H1 (cell line): ENCODE measurements at regions not wholly inside any gene's neighbourhood (a gene's known extent, or its start where the extent isn't known, plus 50 kb on each side); places are given as distances from the start of the nearest gene placed in this dataset.

Source experiments
- CTCF ChIA-PET: fragments of 300-600 bp; sonication (Branson Sonifier 250); formaldehyde crosslinking; loops from one replicate; lab custom pipeline; 2021; ENCODE audit not compliant: partially characterized antibody; lab: Charles Lee
- POLR2A ChIA-PET: fragments of 300-600 bp; sonication (Branson Sonifier 250); formaldehyde crosslinking; loops from one replicate; lab custom pipeline; 2021; ENCODE audit warnings: inconsistent platforms; ENCODE audit not compliant: partially characterized antibody; lab: Charles Lee
- DNase-seq, 2 experiments: peaks; one replicate each; pipeline versions ENCODE4 v3.0.0 to v3.0.0-alpha.2; 2010 to 2022; ENCODE audit warnings: low spot score in 2 of 2, low read depth in 1 of 2, mixed read lengths in 1 of 2
- FAIRE-seq: peaks from 2 replicates; lab custom pipeline; 2011; peaks lifted over from hg19 to GRCh38; lab: Jason Lieb, UNC
- H2AFZ ChIP-seq: 2 replicates; pipeline ENCODE4 v1.8.1; 2012; ENCODE audit warnings: low read length, inconsistent platforms
- H2AK5ac ChIP-seq: 2 replicates; pipeline ENCODE4 v1.6.1; 2013; ENCODE audit warnings: low read depth, low read length
- H2BK120ac ChIP-seq: replicated peaks from 2 replicates; pipeline ENCODE3; 2013; ENCODE audit warnings: low read depth, low read length, inconsistent platforms
- H2BK12ac ChIP-seq: 2 replicates; pipeline ENCODE4 v1.6.1; 2013; ENCODE audit warnings: low read depth, low read length
- H2BK15ac ChIP-seq: 2 replicates; pipeline ENCODE4 v1.6.1; 2013; ENCODE audit warnings: low read length
- H2BK20ac ChIP-seq: 2 replicates; pipeline ENCODE4 v1.6.1; 2013; ENCODE audit warnings: low read length
- H2BK5ac ChIP-seq: 2 replicates; pipeline ENCODE4 v1.6.1; 2013; ENCODE audit warnings: low read depth, low read length
- H3K14ac ChIP-seq: 2 replicates; pipeline ENCODE4 v1.6.1; 2013; ENCODE audit warnings: inconsistent platforms; ENCODE audit not compliant: insufficient read length
- H3K18ac ChIP-seq: 2 replicates; pipeline ENCODE4 v1.6.1; 2013; ENCODE audit warnings: low read length; ENCODE audit errors: extremely low read depth
- H3K23ac ChIP-seq: 2 replicates; pipeline ENCODE4 v1.6.1; 2013; ENCODE audit warnings: inconsistent platforms; ENCODE audit not compliant: insufficient read length
- H3K23me2 ChIP-seq: 2 replicates; pipeline ENCODE4 v1.6.1; 2013; ENCODE audit warnings: low read depth, low read length
- H3K27ac ChIP-seq: 2 replicates; pipeline ENCODE4 v1.6.1; 2011; ENCODE audit warnings: low read depth, low read length, inconsistent platforms
- H3K27me3 ChIP-seq, 4 experiments: replicated peaks in 1 of 4; 1 replicate in 1 of 4; 2 replicates in 3 of 4; pipeline versions ENCODE4 v1.6.1 to v1.8.1; 2011 to 2013; ENCODE audit warnings: low read length in 3 of 4, mild to moderate bottlenecking in 3 of 4, inconsistent platforms in 2 of 4, mixed read lengths in 2 of 4, moderate library complexity in 1 of 4; ENCODE audit not compliant: control insufficient read depth in 3 of 4, insufficient read depth in 3 of 4; ENCODE audit errors: extremely low read depth in 1 of 4
- H3K36me3 ChIP-seq, 4 experiments: 2 replicates each; pipeline versions ENCODE4 v1.6.1 to v1.8.1; 2011 to 2013; ENCODE audit warnings: mild to moderate bottlenecking in 4 of 4, low read length in 3 of 4, moderate library complexity in 2 of 4, control low read depth in 1 of 4, inconsistent platforms in 1 of 4; ENCODE audit not compliant: insufficient read depth in 4 of 4, control insufficient read depth in 2 of 4
- H3K4ac ChIP-seq: replicated peaks from 2 replicates; pipeline ENCODE3; 2013; ENCODE audit warnings: low read length, low read depth, mixed read lengths, inconsistent platforms; ENCODE audit not compliant: insufficient read length
- H3K4me1 ChIP-seq, 4 experiments: replicated peaks in 1 of 4; 1 replicate in 1 of 4; 2 replicates in 3 of 4; pipeline versions ENCODE4 v1.6.1 to v1.8.1; 2011 to 2013; ENCODE audit warnings: low read length in 3 of 4, inconsistent platforms in 2 of 4, mixed read lengths in 1 of 4; ENCODE audit not compliant: insufficient read depth in 4 of 4, control insufficient read depth in 3 of 4
- H3K4me2 ChIP-seq, 2 experiments: 2 replicates each; pipeline versions ENCODE4 v1.6.1 to v1.8.1; 2011 to 2013; ENCODE audit warnings: low read depth in 2 of 2, low read length in 2 of 2, control low read depth in 1 of 2, inconsistent platforms in 1 of 2, mild to moderate bottlenecking in 1 of 2; ENCODE audit not compliant: insufficient read depth in 1 of 2
- H3K4me3 ChIP-seq, 4 experiments: fragments of 200-600, 300-600 bp in 1 of 4; sonication (generic), shearing (Covaris generic), sonication (Bioruptor Twin) in 1 of 4; 2 replicates each; pipeline versions ENCODE4 v1.5.1 to v1.8.1; 2011 to 2016; ENCODE audit warnings: low read length in 4 of 4, low read depth in 3 of 4, control low read depth in 2 of 4, inconsistent platforms in 2 of 4, mild to moderate bottlenecking in 2 of 4, mixed read lengths in 1 of 4, moderate library complexity in 1 of 4; ENCODE audit not compliant: insufficient read depth in 2 of 4; ENCODE audit errors: extremely low read depth in 1 of 4
- H3K56ac ChIP-seq: replicated peaks from 2 replicates; pipeline ENCODE3; 2013; ENCODE audit warnings: low read depth, mild to moderate bottlenecking, mixed read lengths, low read length, inconsistent platforms; ENCODE audit not compliant: insufficient read length
- H3K79me1 ChIP-seq: 2 replicates; pipeline ENCODE4 v1.6.1; 2013; ENCODE audit warnings: low read depth, low read length, control low read depth
- H3K79me2 ChIP-seq, 2 experiments: 2 replicates each; pipeline versions ENCODE4 v1.6.1 to v1.8.1; 2012 to 2013; ENCODE audit warnings: low read length in 2 of 2, mild to moderate bottlenecking in 2 of 2, inconsistent platforms in 1 of 2; ENCODE audit not compliant: insufficient read depth in 2 of 2, control insufficient read depth in 1 of 2
- H3K9ac ChIP-seq, 4 experiments: replicated peaks in 1 of 4; 1 replicate in 1 of 4; 2 replicates in 3 of 4; pipeline versions ENCODE4 v1.6.1 to v1.8.1; 2011 to 2013; ENCODE audit warnings: low read depth in 3 of 4, low read length in 3 of 4, control low read depth in 2 of 4, mild to moderate bottlenecking in 2 of 4, moderate library complexity in 2 of 4, inconsistent platforms in 1 of 4; ENCODE audit errors: extremely low read depth in 1 of 4
- H3K9me3 ChIP-seq, 2 experiments: 2 replicates each; pipeline versions ENCODE4 v1.6.1 to v1.8.1; 2012 to 2013; ENCODE audit warnings: mild to moderate bottlenecking in 2 of 2, moderate library complexity in 2 of 2, control low read depth in 1 of 2, inconsistent platforms in 1 of 2, low read depth in 1 of 2, low read length in 1 of 2, mixed read lengths in 1 of 2; ENCODE audit not compliant: insufficient read depth in 2 of 2
- H4K20me1 ChIP-seq, 2 experiments: replicated peaks in 1 of 2; 2 replicates each; pipeline versions ENCODE3 to v1.8.1; 2011 to 2013; ENCODE audit warnings: inconsistent platforms in 2 of 2, low read length in 2 of 2, mild to moderate bottlenecking in 1 of 2; ENCODE audit not compliant: insufficient read depth in 2 of 2, control insufficient read depth in 1 of 2
- H4K5ac ChIP-seq: 2 replicates; pipeline ENCODE4 v1.6.1; 2013; ENCODE audit warnings: low read length, low read depth, mixed read lengths, inconsistent platforms; ENCODE audit not compliant: insufficient read length
- H4K8ac ChIP-seq: 2 replicates; pipeline ENCODE4 v1.8.0; 2013; ENCODE audit warnings: mild to moderate bottlenecking, moderate library complexity, low read length, inconsistent platforms; ENCODE audit not compliant: insufficient read depth; ENCODE audit errors: extremely low read depth
- H4K91ac ChIP-seq: replicated peaks from 2 replicates; pipeline ENCODE3; 2013; ENCODE audit warnings: low read length, mixed read lengths, inconsistent platforms; ENCODE audit not compliant: insufficient read length
- SIX5 ChIP-seq: IDR thresholded peaks from 2 replicates; pipeline ENCODE4 v1.6.1; 2011; ENCODE audit warnings: mild to moderate bottlenecking, low read depth, low read length
- WGBS, 2 experiments: shearing (Covaris generic) in 1 of 2; methylation state at CpG; one replicate each; pipeline versions ENCODE4 v1.1.6 to v1.1.7; 2013 to 2015; ENCODE audit warnings: low lambda C conversion rate in 2 of 2, mixed read lengths in 2 of 2, inconsistent platforms in 1 of 2, low coverage in 1 of 2, missing lambda C conversion rate in 1 of 2; ENCODE audit not compliant: insufficient replicate concordance in 2 of 2, insufficient coverage in 1 of 2, insufficient read length in 1 of 2; ENCODE audit errors: extremely low coverage in 1 of 2, missing lambda C conversion rate in 1 of 2; 5-methylcytosine and 5-hydroxymethylcytosine counted together

- no peak overlapping the region for H2AK5ac ChIP-seq
- no peak overlapping the region for H2BK20ac ChIP-seq
- no peak overlapping the region for H3K23ac ChIP-seq
- no peaks in the 10 kb centered on the region for H3K4me1 ChIP-seq
- H2BK5ac ChIP-seq = no peak overlapping the region
- H4K5ac ChIP-seq = no peak overlapping the region
- H3K4me3 ChIP-seq = no peak overlapping the region
- no peaks in the 10 kb centered on the region for H3K36me3 ChIP-seq
- ChIA-PET CTCF (interaction anchor here (1.5 to 2.1 kb wide), 2 partner anchors 10 to 53 kb away, joined by 3 to 4 read pairs; no protein-coding TSS in a partner anchor), POLR2A (no interaction called here)
- H3K79me2 ChIP-seq = no peaks in the 10 kb centered on the region
- DNase-seq (no peak), FAIRE-seq (no peak)
- H3K18ac ChIP-seq = no peak overlapping the region
- 77% methylated on average over 1 of the region's 1 CpG; no CpG with 5 or more reads in 1 of the 2 experiments for WGBS, 2 experiments
- peak overlapping the region; percentile 91 for H4K91ac ChIP-seq
- no peak overlapping the region for H2BK120ac ChIP-seq
- H3K27ac ChIP-seq = no peak overlapping the region
- H2BK12ac ChIP-seq = no peak overlapping the region
- no peaks in the 10 kb centered on the region for H4K20me1 ChIP-seq
- H3K9ac ChIP-seq = no peak overlapping the region
- H3K9me3 ChIP-seq = no peaks in the 10 kb centered on the region
- no peak overlapping the region for H3K4me2 ChIP-seq
- H4K8ac ChIP-seq = no peak overlapping the region
- H2BK15ac ChIP-seq = no peak overlapping the region
- no peak overlapping the region for H3K4ac ChIP-seq
- no peak overlapping the region for H3K56ac ChIP-seq
- H3K14ac ChIP-seq = no peak overlapping the region
- H3K23me2 ChIP-seq = no peaks in the 10 kb centered on the region
- H3K79me1 ChIP-seq = no peaks in the 10 kb centered on the region
- TF ChIP-seq SIX5 = no peak
- TF ChIP-seq, all 59 proteins: peak for 0
- H3K27me3 ChIP-seq = no peaks in the 10 kb centered on the region
- no peak overlapping the region for H2AFZ ChIP-seq
Observed at GRCh38 chr12:58487678-58488161, 432.6 kb downstream of the LRIG3 start.
